Stimulated activated CD8-positive, alpha-beta memory T cell treated with anti-CD3 and anti-CD28 coated beads, Interleukin-7, amount 100 ng/mL, for 4 hours (primary cell): ENCODE measurements at regions not wholly inside any gene's neighbourhood (a gene's known extent, or its start where the extent isn't known, plus 50 kb on each side); places are given as distances from the start of the nearest gene placed in this dataset.

ENCODE experiments used
- DNase-seq, 2 donors: peaks; one replicate each; pipeline ENCODE4 v3.0.0-alpha.2; 2020; ENCODE audit warnings: low read depth in 2 of 2

- DNase-seq, result no peak
Observed at GRCh38 chr4:1476140-1476513, 69.9 kb upstream of the NKX1-1 start.

- no peak for DNase-seq
Observed at GRCh38 chr4:1475277-1476139, 69.3 kb upstream of the NKX1-1 start.

- no peak for DNase-seq
Observed at GRCh38 chr4:1474126-1475090, 68.2 kb upstream of the NKX1-1 start.

- no peak for DNase-seq
Observed at GRCh38 chr4:1473718-1474117, 67.5 kb upstream of the NKX1-1 start.

GRCh38 chr4:1472911-1473518, 66.8 kb upstream of the NKX1-1 start:
- no peak for DNase-seq

- DNase-seq, result no peak
Observed at GRCh38 chr4:1472148-1472797, 66.0 kb upstream of the NKX1-1 start.

- DNase-seq, result no peak
Observed at GRCh38 chr4:1471443-1472147, 65.4 kb upstream of the NKX1-1 start.

GRCh38 chr4:1470816-1471442, 64.7 kb upstream of the NKX1-1 start:
- no peak for DNase-seq

GRCh38 chr4:1470393-1470670, 64.1 kb upstream of the NKX1-1 start:
- no peak for DNase-seq

- no peak for DNase-seq
Observed at GRCh38 chr4:1469607-1470392, 63.6 kb upstream of the NKX1-1 start.

GRCh38 chr4:1469043-1469442, 62.8 kb upstream of the NKX1-1 start:
- DNase-seq, result no peak

- no peak for DNase-seq
Observed at GRCh38 chr4:1467581-1468458, 61.6 kb upstream of the NKX1-1 start.

GRCh38 chr4:1466863-1467165, 60.6 kb upstream of the NKX1-1 start:
- DNase-seq, result no peak

GRCh38 chr4:1466034-1466862, 60.0 kb upstream of the NKX1-1 start:
- no peak for DNase-seq

GRCh38 chr4:1465173-1466033, 59.2 kb upstream of the NKX1-1 start:
- no peak for DNase-seq

- DNase-seq, result no peak
Observed at GRCh38 chr4:1464581-1465171, 58.4 kb upstream of the NKX1-1 start.

GRCh38 chr4:1463927-1464540, 57.8 kb upstream of the NKX1-1 start:
- no peak for DNase-seq
